Erythroblast (primary cell): ENCODE measurements at regions not wholly inside any gene's neighbourhood (a gene's known extent, or its start where the extent isn't known, plus 50 kb on each side); places are given as distances from the start of the nearest gene placed in this dataset.

ENCODE experiments used
- DNase-seq, 2 experiments: peaks; one replicate each; lab custom pipeline; 2025; lab: John Stamatoyannopoulos, UW
- GATA1 ChIP-seq: IDR thresholded peaks from 2 replicates; pipeline ENCODE4 v1.6.1; 2011; ENCODE audit warnings: low read depth, mild to moderate bottlenecking, control low read depth, low read length, moderate library complexity
- POLR2A ChIP-seq: IDR thresholded peaks from 2 replicates; pipeline ENCODE4 v1.6.1; 2011; ENCODE audit warnings: mild to moderate bottlenecking, low read length

- TF ChIP-seq POLR2A (no peak), GATA1 (no peak)
- no peak for DNase-seq
Measured at GRCh38 chr3:36210840-36211651, 169.3 kb upstream of the STAC start.

DNA sequence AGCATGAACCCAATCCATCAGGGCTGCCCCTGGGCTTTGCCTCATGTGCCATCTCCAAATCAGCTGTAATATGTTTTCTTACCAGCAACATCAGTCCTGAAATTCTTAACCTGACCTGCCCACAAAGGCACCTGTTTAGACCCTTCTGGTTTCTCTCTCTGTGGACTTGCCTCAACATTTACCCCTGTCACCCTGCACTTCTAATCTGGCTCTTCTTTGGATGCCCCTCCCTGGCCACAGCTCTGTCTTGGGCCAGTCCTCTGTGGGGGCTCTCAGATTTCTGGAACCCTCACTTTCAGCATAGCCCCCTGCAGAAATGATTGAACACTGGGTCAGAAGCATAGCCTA is 168.7 kb upstream of the STAC start:
- TF ChIP-seq POLR2A = no peak
- no peak for TF ChIP-seq GATA1
- no peak for DNase-seq

- no peak for DNase-seq
- TF ChIP-seq GATA1 (no peak), POLR2A (no peak)
Measured at GRCh38 chr3:36212251-36212650, 168.1 kb upstream of the STAC start.

DNA sequence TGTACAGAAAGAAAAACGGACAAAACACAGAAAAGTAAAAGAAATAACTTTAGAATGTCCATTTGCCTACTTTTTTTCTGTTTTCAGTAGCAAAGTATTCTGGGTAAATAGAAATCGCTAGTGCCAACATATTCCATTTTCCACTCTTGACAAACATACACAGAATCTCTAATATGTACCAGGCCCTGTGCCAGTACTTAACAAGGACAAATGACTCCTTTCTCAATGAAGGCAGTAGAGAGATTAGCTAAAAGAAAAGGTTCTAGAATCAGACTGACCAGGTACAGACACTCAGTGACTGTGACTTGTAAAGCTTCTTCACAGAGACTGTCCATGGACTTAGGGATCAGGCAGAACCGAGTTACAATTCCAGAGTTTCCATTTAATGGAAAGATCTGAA is 165.8 kb upstream of the STAC start:
- TF ChIP-seq GATA1 = no peak
- TF ChIP-seq POLR2A = no peak
- no peak for DNase-seq

GRCh38 chr3:36215241-36215640 is 165.1 kb upstream of the STAC start:
- no peak for TF ChIP-seq GATA1
- TF ChIP-seq POLR2A = no peak
- no peak for DNase-seq

- TF ChIP-seq POLR2A (no peak), GATA1 (no peak)
- DNase-seq = no peak
Measured at GRCh38 chr3:36219398-36219797, 160.9 kb upstream of the STAC start.

DNA sequence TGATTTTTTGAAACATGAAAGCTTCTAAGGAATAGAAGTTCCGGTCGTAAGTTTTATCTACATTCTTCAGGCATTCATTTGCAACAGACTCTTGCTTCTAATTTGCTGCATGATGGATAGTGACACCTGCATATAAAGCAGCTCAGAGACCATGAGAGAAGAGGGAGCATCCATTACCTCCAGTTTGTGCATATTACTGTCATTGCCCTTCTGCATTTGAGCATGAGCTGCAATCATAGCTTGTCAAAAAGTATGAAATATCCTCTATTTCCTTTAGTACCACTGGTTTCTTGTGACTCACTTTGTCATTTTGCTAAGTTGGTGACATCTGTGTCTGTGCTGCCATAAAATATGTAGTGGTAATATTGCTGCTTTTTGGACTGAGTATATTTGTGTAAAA is 160.1 kb upstream of the STAC start:
- TF ChIP-seq GATA1 = no peak
- TF ChIP-seq POLR2A = no peak
- DNase-seq = no peak

GRCh38 chr3:36221975-36222374 is 158.3 kb upstream of the STAC start:
- TF ChIP-seq GATA1 = no peak
- no peak for TF ChIP-seq POLR2A
- DNase-seq = no peak

DNA sequence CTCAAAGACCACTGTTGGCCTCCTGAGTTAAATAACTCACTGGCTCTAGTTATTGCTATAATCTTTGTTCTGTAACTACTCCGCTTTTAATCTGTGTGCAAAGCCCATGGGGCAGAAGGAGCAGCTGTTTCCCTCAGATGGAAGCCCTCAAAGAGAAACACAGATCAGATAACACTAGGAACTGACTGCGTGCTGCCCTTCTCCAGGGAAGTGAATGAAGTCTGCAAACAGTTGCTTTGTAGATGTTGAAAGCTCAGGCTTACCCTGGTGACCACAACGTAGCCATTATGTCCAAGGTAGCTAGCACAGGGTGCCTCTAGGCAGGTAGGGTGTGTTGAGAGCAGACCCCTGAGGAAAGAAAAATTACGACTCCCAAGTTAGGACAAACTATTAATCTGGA is 152.3 kb upstream of the STAC start:
- no peak for TF ChIP-seq POLR2A
- TF ChIP-seq GATA1 = no peak
- DNase-seq = no peak

DNA sequence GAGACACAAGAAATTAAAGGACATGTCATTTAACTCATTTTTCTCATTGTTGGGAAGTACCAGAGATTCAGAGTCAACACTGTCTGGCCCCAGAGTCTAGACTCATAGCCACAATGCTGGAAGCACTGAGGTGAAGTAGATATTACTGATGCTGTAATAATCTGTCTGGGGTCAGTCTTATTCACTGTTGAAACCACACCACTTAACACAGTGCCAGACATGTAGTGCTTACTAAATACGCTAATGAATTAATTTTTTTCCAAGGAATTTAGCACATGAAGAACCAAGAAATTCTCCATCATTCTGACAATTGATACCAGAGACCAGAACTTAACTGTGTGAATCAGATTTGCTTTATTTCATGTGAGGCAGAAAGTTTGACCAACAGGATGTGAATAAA is 150.8 kb upstream of the STAC start:
- no peak for TF ChIP-seq GATA1
- no peak for TF ChIP-seq POLR2A
- DNase-seq = no peak

- no peak for DNase-seq
- TF ChIP-seq GATA1 (no peak), POLR2A (no peak)
Measured at GRCh38 chr3:36232797-36233489, 147.4 kb upstream of the STAC start.

DNA sequence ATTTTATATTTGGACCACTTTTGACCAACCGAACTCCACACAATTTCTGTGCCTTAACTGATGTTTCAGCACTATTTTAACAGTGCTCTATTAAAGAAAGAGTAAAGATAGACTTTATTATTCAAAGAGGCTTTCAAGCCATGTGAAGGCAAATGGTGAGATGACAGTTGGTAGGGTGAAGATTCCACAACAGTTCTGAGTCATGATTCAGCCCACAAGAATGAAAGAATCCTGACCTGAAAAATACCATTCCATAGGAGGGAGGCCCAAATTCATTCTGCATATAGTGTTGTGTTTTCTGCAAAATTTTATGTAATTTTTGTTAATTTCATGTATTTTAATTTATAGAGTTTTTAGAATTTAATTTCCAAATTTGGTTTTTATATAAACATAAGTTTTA is 135.6 kb upstream of the STAC start:
- DNase-seq = no peak

DNA sequence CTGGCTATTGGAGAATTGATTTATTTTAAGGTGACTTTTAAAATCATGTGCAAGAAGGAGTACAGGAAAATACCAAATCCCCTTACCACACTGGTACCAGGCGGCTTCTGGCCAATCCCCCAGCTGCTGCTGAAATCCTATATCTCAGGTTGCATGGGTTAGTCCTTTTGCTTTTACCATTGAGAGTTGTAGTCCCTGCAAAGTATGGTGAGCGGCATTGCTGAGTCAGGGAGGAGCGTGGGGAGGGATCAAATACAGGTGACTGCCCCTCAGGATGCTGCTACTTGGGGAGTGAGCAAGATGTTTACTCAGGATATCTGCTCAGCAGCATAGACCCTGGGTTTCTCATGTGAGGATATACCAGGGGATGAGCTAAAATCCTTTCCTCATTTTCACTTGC is 131.9 kb upstream of the STAC start:
- no peak for DNase-seq
- TF ChIP-seq GATA1 = no peak
- no peak for TF ChIP-seq POLR2A

More for the DNA sequence above, 135.6 kb upstream of the STAC start:
- TF ChIP-seq POLR2A = no peak
- TF ChIP-seq GATA1 = no peak

DNA sequence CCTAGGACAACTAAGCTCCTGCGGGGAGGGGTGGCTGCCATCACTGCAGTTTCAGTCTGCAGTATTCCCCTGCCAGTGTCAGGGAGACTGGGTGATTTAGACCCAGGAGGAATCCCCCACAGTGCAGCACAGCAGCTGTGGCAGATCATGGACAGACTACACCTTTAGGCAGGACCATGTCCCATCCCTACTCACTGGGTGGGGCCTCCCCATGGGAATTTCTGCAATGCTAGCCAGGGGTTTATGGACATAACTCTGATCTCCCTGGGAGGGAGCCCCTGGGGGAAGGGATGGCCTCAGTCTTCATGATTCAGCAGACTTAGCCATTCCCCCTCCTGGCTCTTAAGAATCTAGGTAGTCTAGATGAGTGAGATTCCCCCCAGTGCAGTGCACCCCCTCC is 130.1 kb upstream of the STAC start:
- TF ChIP-seq POLR2A = no peak

More for the DNA sequence above, 130.1 kb upstream of the STAC start:
- DNase-seq = no peak
